SJSA1 (cell line): ENCODE measurements at regions not wholly inside any gene's neighbourhood (a gene's known extent, or its start where the extent isn't known, plus 50 kb on each side); places are given as distances from the start of the nearest gene placed in this dataset.

Experiments
- DNase-seq, 2 experiments: peaks; one replicate each; pipeline ENCODE4 v3.0.0-alpha.2; 2015 to 2020; ENCODE audit warnings: low spot score in 2 of 2, low read depth in 1 of 2
- H3K27ac ChIP-seq: fragments of 250-450 bp; sonication (Bioruptor Pico); 2 replicates; pipeline ENCODE4 v1.5.1; 2020; ENCODE audit warnings: mild to moderate bottlenecking, moderate library complexity
- H3K27me3 ChIP-seq: fragments of 250-450 bp; sonication (Bioruptor Pico); replicated peaks from 2 replicates; pipeline ENCODE4 v1.5.1; 2020; ENCODE audit warnings: mild to moderate bottlenecking, moderate library complexity
- H3K36me3 ChIP-seq: fragments of 250-450 bp; sonication (Bioruptor Pico); 2 replicates; pipeline ENCODE4 v1.5.1; 2020; ENCODE audit warnings: mild to moderate bottlenecking
- H3K4me1 ChIP-seq: fragments of 250-450 bp; sonication (Bioruptor Pico); replicated peaks from 2 replicates; pipeline ENCODE4 v1.6.1; 2021; ENCODE audit warnings: mild to moderate bottlenecking
- H3K4me3 ChIP-seq: fragments of 250-450 bp; sonication (Bioruptor Pico); 2 replicates; pipeline ENCODE4 v1.5.1; 2020; ENCODE audit warnings: mild to moderate bottlenecking
- H3K9me3 ChIP-seq: fragments of 250-450 bp; sonication (Bioruptor Pico); replicated peaks from 2 replicates; pipeline ENCODE4 v1.5.1; 2020; ENCODE audit warnings: mild to moderate bottlenecking

GRCh38 chr4:79516114-79516513, 108.1 kb upstream of the GK2 start:
- H3K4me1 ChIP-seq, result no peaks in the 10 kb centered on the region
- no peak for DNase-seq
- no peaks in the 10 kb centered on the region for H3K9me3 ChIP-seq
- no peak overlapping the region for H3K27ac ChIP-seq
- H3K27me3 ChIP-seq, result no peaks in the 10 kb centered on the region
- no peak overlapping the region for H3K4me3 ChIP-seq
- H3K36me3 ChIP-seq, result no peaks in the 10 kb centered on the region

GRCh38 chr4:79514621-79515329, 106.7 kb upstream of the GK2 start:
- Histone ChIP-seq H3K27ac (no peak overlapping the region), H3K9me3 (no peaks in the 10 kb centered on the region), H3K4me1 (no peaks in the 10 kb centered on the region), H3K4me3 (no peak overlapping the region), H3K27me3 (no peaks in the 10 kb centered on the region), H3K36me3 (no peaks in the 10 kb centered on the region)
- DNase-seq, result no peak

GRCh38 chr4:79513576-79513975, 105.5 kb upstream of the GK2 start:
- H3K9me3 ChIP-seq, result no peaks in the 10 kb centered on the region

GRCh38 chr4:79512363-79512762, 104.3 kb upstream of the GK2 start:
- Histone ChIP-seq H3K4me1 (no peaks in the 10 kb centered on the region), H3K36me3 (no peaks in the 10 kb centered on the region), H3K4me3 (no peak overlapping the region), H3K27ac (no peak overlapping the region), H3K9me3 (no peaks in the 10 kb centered on the region), H3K27me3 (no peaks in the 10 kb centered on the region)
- no peak for DNase-seq

More at GRCh38 chr4:79513576-79513975, 105.5 kb upstream of the GK2 start:
- no peak overlapping the region for H3K4me3 ChIP-seq
- H3K36me3 ChIP-seq, result no peaks in the 10 kb centered on the region
- no peaks in the 10 kb centered on the region for H3K4me1 ChIP-seq
- DNase-seq, result no peak
- no peaks in the 10 kb centered on the region for H3K27me3 ChIP-seq
- H3K27ac ChIP-seq, result no peak overlapping the region

- no peaks in the 10 kb centered on the region for H3K36me3 ChIP-seq
- H3K27me3 ChIP-seq, result no peaks in the 10 kb centered on the region
- no peak for DNase-seq
- no peak overlapping the region for H3K4me3 ChIP-seq
- H3K9me3 ChIP-seq, result no peaks in the 10 kb centered on the region
- no peak overlapping the region for H3K27ac ChIP-seq
- no peaks in the 10 kb centered on the region for H3K4me1 ChIP-seq
Observed at GRCh38 chr4:79502081-79502480, 94.1 kb upstream of the GK2 start.

GRCh38 chr4:79498282-79498681, 90.3 kb upstream of the GK2 start:
- Histone ChIP-seq H3K4me1 (no peaks in the 10 kb centered on the region), H3K9me3 (no peaks in the 10 kb centered on the region), H3K27me3 (no peaks in the 10 kb centered on the region), H3K27ac (no peak overlapping the region), H3K4me3 (no peak overlapping the region), H3K36me3 (no peaks in the 10 kb centered on the region)
- no peak for DNase-seq

GRCh38 chr4:79497001-79497400, 89.0 kb upstream of the GK2 start:
- no peaks in the 10 kb centered on the region for H3K4me1 ChIP-seq
- no peaks in the 10 kb centered on the region for H3K9me3 ChIP-seq
- H3K36me3 ChIP-seq, result no peaks in the 10 kb centered on the region
- no peak overlapping the region for H3K4me3 ChIP-seq
- H3K27me3 ChIP-seq, result no peaks in the 10 kb centered on the region
- no peak overlapping the region for H3K27ac ChIP-seq
- DNase-seq, result no peak

- H3K9me3 ChIP-seq, result no peaks in the 10 kb centered on the region
- no peak overlapping the region for H3K4me3 ChIP-seq
- no peak overlapping the region for H3K27ac ChIP-seq
- no peaks in the 10 kb centered on the region for H3K36me3 ChIP-seq
- H3K4me1 ChIP-seq, result no peaks in the 10 kb centered on the region
- no peak for DNase-seq
- H3K27me3 ChIP-seq, result no peaks in the 10 kb centered on the region
Observed at GRCh38 chr4:79495447-79495846, 87.4 kb upstream of the GK2 start.

- no peak overlapping the region for H3K4me3 ChIP-seq
- no peak overlapping the region for H3K27ac ChIP-seq
- H3K27me3 ChIP-seq, result no peaks in the 10 kb centered on the region
- no peak for DNase-seq
- no peaks in the 10 kb centered on the region for H3K9me3 ChIP-seq
- no peaks in the 10 kb centered on the region for H3K4me1 ChIP-seq
- H3K36me3 ChIP-seq, result no peaks in the 10 kb centered on the region
Observed at GRCh38 chr4:79492148-79492547, 84.1 kb upstream of the GK2 start.

- Histone ChIP-seq H3K27me3 (no peaks in the 10 kb centered on the region), H3K36me3 (no peaks in the 10 kb centered on the region), H3K4me1 (no peaks in the 10 kb centered on the region), H3K4me3 (no peak overlapping the region), H3K9me3 (no peaks in the 10 kb centered on the region), H3K27ac (no peak overlapping the region)
- no peak for DNase-seq
Observed at GRCh38 chr4:79489506-79489905, 81.5 kb upstream of the GK2 start.

- Histone ChIP-seq H3K27me3 (no peaks in the 10 kb centered on the region), H3K4me3 (no peak overlapping the region), H3K4me1 (no peaks in the 10 kb centered on the region), H3K27ac (no peak overlapping the region), H3K36me3 (no peaks in the 10 kb centered on the region), H3K9me3 (no peaks in the 10 kb centered on the region)
- DNase-seq, result no peak
Observed at GRCh38 chr4:79476196-79476595, 68.2 kb upstream of the GK2 start.

GRCh38 chr4:79473439-79473724, 65.4 kb upstream of the GK2 start:
- DNase-seq, result no peak
- Histone ChIP-seq H3K9me3 (no peaks in the 10 kb centered on the region), H3K4me3 (no peak overlapping the region), H3K27ac (no peak overlapping the region), H3K4me1 (no peaks in the 10 kb centered on the region), H3K36me3 (no peaks in the 10 kb centered on the region), H3K27me3 (no peaks in the 10 kb centered on the region)

- no peak overlapping the region for H3K27ac ChIP-seq
- DNase-seq, result no peak
Observed at GRCh38 chr4:79472693-79473438, 64.8 kb upstream of the GK2 start.

GRCh38 chr4:79472036-79472435, 64.0 kb upstream of the GK2 start:
- H3K27ac ChIP-seq, result no peak overlapping the region
- no peaks in the 10 kb centered on the region for H3K36me3 ChIP-seq
- no peaks in the 10 kb centered on the region for H3K27me3 ChIP-seq
- DNase-seq, result no peak
- H3K9me3 ChIP-seq, result no peaks in the 10 kb centered on the region
- no peak overlapping the region for H3K4me3 ChIP-seq
- peaks cover 3% of the 10 kb centered on the region; the same call in 1 of the 2 replicates for H3K4me1 ChIP-seq

More at GRCh38 chr4:79472693-79473438, 64.8 kb upstream of the GK2 start:
- Histone ChIP-seq H3K4me1 (no peaks in the 10 kb centered on the region), H3K9me3 (no peaks in the 10 kb centered on the region), H3K27me3 (no peaks in the 10 kb centered on the region), H3K4me3 (no peak overlapping the region), H3K36me3 (no peaks in the 10 kb centered on the region)
